ENCODE measurements at regions not wholly inside any gene's neighbourhood (a gene's known extent, or its start where the extent isn't known, plus 50 kb on each side); places are given as distances from the start of the nearest gene placed in this dataset.
"Not testable (repeated sequence)": the region's sequence is repeated elsewhere in the genome, so short reads cannot be mapped to it uniquely, and the experiment has no call there.

DNA sequence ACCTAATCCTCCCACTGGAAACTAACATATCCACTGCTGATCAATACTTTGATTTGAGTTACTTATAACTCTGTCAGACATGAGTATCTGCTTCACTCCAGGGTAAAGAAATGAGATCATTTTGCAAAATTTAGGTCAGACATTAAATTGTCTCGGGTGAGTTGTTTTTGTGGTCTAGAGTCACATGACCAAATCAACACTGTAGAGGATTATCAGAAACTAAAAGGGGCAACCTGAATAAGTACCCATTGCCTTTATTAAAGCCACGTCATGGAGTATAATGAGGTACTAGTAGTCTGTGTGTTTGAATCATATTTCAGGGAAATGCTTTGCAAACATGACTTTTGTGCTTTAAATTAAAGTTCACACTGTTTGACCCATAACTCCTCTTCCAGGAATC is 107.7 kb upstream of the ADO start:
- no peak overlapping the region for H3K4me3 ChIP-seq (ENCODE audit: low read depth, low read length)
- TF ChIP-seq, protein P1, sequence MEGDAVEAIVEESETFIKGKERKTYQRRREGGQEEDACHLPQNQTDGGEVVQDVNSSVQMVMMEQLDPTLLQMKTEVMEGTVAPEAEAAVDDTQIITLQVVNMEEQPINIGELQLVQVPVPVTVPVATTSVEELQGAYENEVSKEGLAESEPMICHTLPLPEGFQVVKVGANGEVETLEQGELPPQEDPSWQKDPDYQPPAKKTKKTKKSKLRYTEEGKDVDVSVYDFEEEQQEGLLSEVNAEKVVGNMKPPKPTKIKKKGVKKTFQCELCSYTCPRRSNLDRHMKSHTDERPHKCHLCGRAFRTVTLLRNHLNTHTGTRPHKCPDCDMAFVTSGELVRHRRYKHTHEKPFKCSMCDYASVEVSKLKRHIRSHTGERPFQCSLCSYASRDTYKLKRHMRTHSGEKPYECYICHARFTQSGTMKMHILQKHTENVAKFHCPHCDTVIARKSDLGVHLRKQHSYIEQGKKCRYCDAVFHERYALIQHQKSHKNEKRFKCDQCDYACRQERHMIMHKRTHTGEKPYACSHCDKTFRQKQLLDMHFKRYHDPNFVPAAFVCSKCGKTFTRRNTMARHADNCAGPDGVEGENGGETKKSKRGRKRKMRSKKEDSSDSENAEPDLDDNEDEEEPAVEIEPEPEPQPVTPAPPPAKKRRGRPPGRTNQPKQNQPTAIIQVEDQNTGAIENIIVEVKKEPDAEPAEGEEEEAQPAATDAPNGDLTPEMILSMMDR (IDR thresholded peaks at IDR 0.05; ENCODE audit: low read depth, low read length), result no peak

DNA sequence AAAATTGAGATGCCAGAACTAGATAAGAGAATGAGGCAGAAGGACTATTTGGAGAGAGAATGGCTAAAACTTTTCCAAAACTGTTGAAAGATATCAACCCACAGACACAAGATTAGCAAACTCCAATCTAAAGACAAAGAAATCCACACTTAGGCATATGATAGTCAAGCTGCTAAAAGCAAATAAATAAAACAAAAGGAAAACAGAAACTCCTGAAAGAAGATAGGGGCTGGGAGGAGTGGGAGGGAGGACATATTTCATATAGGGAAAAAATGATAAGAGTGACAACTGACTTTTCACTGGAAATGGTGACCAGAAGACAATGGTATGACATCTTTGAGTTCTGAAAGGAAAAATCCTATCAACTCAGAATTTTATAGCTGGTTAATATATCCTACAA is 105.4 kb upstream of the ADO start:
- TF ChIP-seq, protein P1 (IDR thresholded peaks at IDR 0.05; ENCODE audit: low read depth, low read length), result no peak
- H3K4me3 ChIP-seq (ENCODE audit: low read depth, low read length), result no peak overlapping the region

GRCh38 chr10:62704121-62704520 is 100.4 kb upstream of the ADO start:
- not testable (repeated sequence) for H3K4me3 ChIP-seq (ENCODE audit: low read depth, low read length)

DNA sequence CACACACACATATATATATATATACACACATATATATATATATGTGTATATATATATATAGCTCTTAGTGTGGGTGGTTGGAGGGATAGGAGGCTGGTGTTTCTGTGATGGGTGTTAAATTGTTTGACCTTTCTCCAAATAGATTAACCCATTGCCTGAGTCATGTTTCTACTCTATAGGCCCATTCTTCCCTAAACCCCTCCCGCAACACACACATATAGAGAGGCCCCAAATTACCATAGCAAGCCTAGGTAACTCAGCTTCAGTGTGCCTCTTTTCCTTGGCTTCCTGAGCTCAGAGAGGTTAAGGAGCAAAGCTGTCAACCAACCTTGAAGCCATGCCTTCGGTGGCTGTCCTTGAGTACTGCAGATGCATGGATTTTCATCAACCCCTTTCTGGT is 98.7 kb upstream of the ADO start:
- no peak overlapping the region for H3K4me3 ChIP-seq (ENCODE audit: low read depth, low read length)
- TF ChIP-seq, protein P1 (IDR thresholded peaks at IDR 0.05; ENCODE audit: low read depth, low read length), result no peak

DNA sequence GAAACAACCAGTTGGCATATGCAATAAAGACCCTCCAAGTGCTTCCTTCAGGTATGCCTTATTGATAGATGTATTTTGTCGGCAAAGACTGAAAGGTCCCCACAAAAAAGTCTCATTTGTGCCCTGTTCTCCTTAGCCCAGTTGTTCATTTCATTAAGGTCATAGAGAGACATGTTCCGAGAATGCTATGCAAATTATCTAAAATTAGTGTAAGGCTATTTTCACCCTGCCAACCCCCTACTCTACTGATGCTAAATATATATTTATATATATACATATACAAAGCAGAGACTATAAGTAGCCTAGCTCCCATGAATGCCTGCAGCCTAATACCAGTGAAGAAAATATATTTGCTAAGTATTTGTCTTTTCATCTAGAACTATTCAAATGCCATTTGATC is 96.7 kb upstream of the ADO start:
- H3K4me3 ChIP-seq (ENCODE audit: low read depth, low read length), result no peak overlapping the region
- TF ChIP-seq, protein P1 (IDR thresholded peaks at IDR 0.05; ENCODE audit: low read depth, low read length), result no peak

GRCh38 chr10:62708569-62708968 is 96.0 kb upstream of the ADO start:
- no peak overlapping the region for H3K4me3 ChIP-seq (ENCODE audit: low read depth, low read length)

GRCh38 chr10:62709200-62709599 is 95.3 kb upstream of the ADO start:
- H3K4me3 ChIP-seq (ENCODE audit: low read depth, low read length), result no peak overlapping the region
- TF ChIP-seq, protein P1 (IDR thresholded peaks at IDR 0.05; ENCODE audit: low read depth, low read length), result no peak

More at GRCh38 chr10:62708569-62708968, 96.0 kb upstream of the ADO start:
- TF ChIP-seq, protein P1 (IDR thresholded peaks at IDR 0.05; ENCODE audit: low read depth, low read length), result no peak

- H3K4me3 ChIP-seq (ENCODE audit: low read depth, low read length), result no peak overlapping the region
- TF ChIP-seq, protein P1 (IDR thresholded peaks at IDR 0.05; ENCODE audit: low read depth, low read length), result no peak
Measured at GRCh38 chr10:62710182-62710581, 94.3 kb upstream of the ADO start.

Data from WI38 (cell line).